Prostate gland (tissue), 2 donors: ENCODE measurements at regions not wholly inside any gene's neighbourhood (a gene's known extent, or its start where the extent isn't known, plus 50 kb on each side); places are given as distances from the start of the nearest gene placed in this dataset.

Experiments
- DNase-seq: peaks from one replicate; pipeline ENCODE4 v3.0.0-alpha.2; 2019; ENCODE audit warnings: low spot score
- H3K27ac ChIP-seq, 2 donors: fragments of 200-600 bp; sonication (generic); 2 replicates each; pipeline ENCODE4 v1.5.1; 2017 to 2019
- H3K27me3 ChIP-seq: fragments of 200-600 bp; sonication (generic); replicated peaks from 2 replicates; pipeline ENCODE4 v1.5.1; 2019; ENCODE audit not compliant: insufficient read depth
- H3K36me3 ChIP-seq, 2 donors: fragments of 200-600 bp; sonication (generic); 1 replicate in 1 of 2; 2 replicates in 1 of 2; pipeline versions ENCODE4 v1.5.1 to v1.8.1; 2017 to 2019
- H3K4me1 ChIP-seq: fragments of 200-600 bp; sonication (generic); replicated peaks from 2 replicates; pipeline ENCODE4 v1.5.1; 2019
- H3K4me3 ChIP-seq, 2 donors: fragments of 200-600 bp; sonication (generic); 2 replicates each; pipeline ENCODE4 v1.5.1; 2017 to 2019
- H3K9me3 ChIP-seq: fragments of 200-600 bp; sonication (generic); 2 replicates; pipeline ENCODE4 v1.5.1; 2017
- CTCF ChIP-seq, 4 experiments: fragments of 200-600 bp in 2 of 4; fragments of 450-650 bp in 2 of 4; sonication (generic) in 2 of 4; IDR thresholded peaks; 1 replicate in 3 of 4; 2 replicates in 1 of 4; pipeline ENCODE4 v1.5.1; 2016 to 2019; ENCODE audit warnings: antibody characterized with exemption in 4 of 4, mild to moderate bottlenecking in 2 of 4, moderate library complexity in 2 of 4
- POLR2A ChIP-seq: fragments of 450-650 bp; IDR thresholded peaks from one replicate; pipeline ENCODE4 v1.6.1; 2016; ENCODE audit warnings: antibody characterized with exemption, mild to moderate bottlenecking
- POLR2AphosphoS5 ChIP-seq: sonication (generic); formaldehyde crosslinking; IDR thresholded peaks from one replicate; pipeline ENCODE4 v1.6.1; 2017; ENCODE audit warnings: antibody characterized with exemption
- WGBS: methylation state at CpG from one replicate; pipeline ENCODE4 v1.1.5; 2018; 5-methylcytosine and 5-hydroxymethylcytosine counted together
- intact Hi-C: fragments of 100-400 bp; cut with DNase I; formaldehyde crosslinking; loops from one replicate; pipeline ENCODE4 v1.14.2; 2022

GRCh38 chr22:48721395-48721669 is 1106.3 kb downstream of the BRD1 start:
- H3K36me3 ChIP-seq, result no peaks in the 10 kb centered on the region
- H3K4me1 ChIP-seq, result no peaks in the 10 kb centered on the region
- peak overlapping the region; percentile 32 to 64 for H3K27ac ChIP-seq
- H3K9me3 ChIP-seq, result no peaks in the 10 kb centered on the region
- no peak overlapping the region for H3K4me3 ChIP-seq
- peak; percentile 67 for DNase-seq
- intact Hi-C loops, result no loop called here
- no peaks in the 10 kb centered on the region for H3K27me3 ChIP-seq
- 25% methylated on average over 3 of the region's 3 CpGs for WGBS
- no peak for TF ChIP-seq CTCF (IDR thresholded peaks at IDR 0.05)
- TF ChIP-seq POLR2AphosphoS5, result peak; percentile 84

- peak overlapping the region; percentile 32 to 64 for H3K27ac ChIP-seq
- no peak overlapping the region for H3K4me3 ChIP-seq
- no peaks in the 10 kb centered on the region for H3K4me1 ChIP-seq
- H3K36me3 ChIP-seq, result no peaks in the 10 kb centered on the region
- no peaks in the 10 kb centered on the region for H3K9me3 ChIP-seq
- intact Hi-C loops, result no loop called here
- H3K27me3 ChIP-seq, result no peaks in the 10 kb centered on the region
- DNase-seq, result no peak
- TF ChIP-seq POLR2A, result no peak
- no peak for TF ChIP-seq POLR2AphosphoS5
- no peak for TF ChIP-seq CTCF (IDR thresholded peaks at IDR 0.05)
- WGBS, result 72% methylated on average over 19 of the region's 20 CpGs
These were observed 1106.8 kb downstream of the BRD1 start for GRCh38 chr22:48720662-48721394.

- 60% methylated on average over 23 of the region's 23 CpGs for WGBS
- TF ChIP-seq CTCF (IDR thresholded peaks at IDR 0.05) (peak in 1 of 4 experiments; percentile 11), POLR2AphosphoS5 (no peak), POLR2A (no peak)
- intact Hi-C loops, result no loop called here
- Histone ChIP-seq H3K9me3 (no peaks in the 10 kb centered on the region), H3K4me3 (no peak overlapping the region), H3K4me1 (no peaks in the 10 kb centered on the region), H3K36me3 (no peaks in the 10 kb centered on the region), H3K27ac (peak overlapping the region in 1 of 2 donors; percentile 57), H3K27me3 (no peaks in the 10 kb centered on the region)
- DNase-seq, result no peak
These were observed 1107.6 kb downstream of the BRD1 start for GRCh38 chr22:48719978-48720661.

- intact Hi-C loops, result no loop called here
- no peak for TF ChIP-seq POLR2AphosphoS5
- no peak for TF ChIP-seq POLR2A
- TF ChIP-seq CTCF (IDR thresholded peaks at IDR 0.05), result no peak
These were observed 1108.7 kb downstream of the BRD1 start for GRCh38 chr22:48718818-48719500.

More at GRCh38 chr22:48718818-48719500, 1108.7 kb downstream of the BRD1 start:
- Histone ChIP-seq H3K27ac (peak overlapping the region in 1 of 2 donors; percentile 57), H3K4me3 (no peak overlapping the region), H3K4me1 (no peaks in the 10 kb centered on the region), H3K9me3 (no peaks in the 10 kb centered on the region), H3K36me3 (no peaks in the 10 kb centered on the region), H3K27me3 (no peaks in the 10 kb centered on the region)
- DNase-seq, result no peak
- WGBS, result 22% methylated on average over 22 of the region's 22 CpGs
